Ovary (tissue), 3 donors: ENCODE measurements at regions not wholly inside any gene's neighbourhood (a gene's known extent, or its start where the extent isn't known, plus 50 kb on each side); places are given as distances from the start of the nearest gene placed in this dataset.

Experiments used
- CTCF ChIP-seq, 3 donors: fragments of 450-650 bp in 2 of 3; fragments of 200-600 bp in 1 of 3; IDR thresholded peaks; one replicate each; pipeline versions ENCODE4 v1.5.1 to v1.8.0; 2016 to 2022; ENCODE audit warnings: antibody characterized with exemption in 3 of 3, mild to moderate bottlenecking in 1 of 3
- POLR2A ChIP-seq: fragments of 450-650 bp; IDR thresholded peaks from one replicate; pipeline ENCODE4 v1.6.1; 2017; ENCODE audit warnings: antibody characterized with exemption, mild to moderate bottlenecking, moderate library complexity
- donor health status: DM: no; HTN: no; CAD: no.

GRCh38 chr12:74259199-74259598 is 278.4 kb upstream of the ATXN7L3B start:
- no peak for TF ChIP-seq CTCF (IDR thresholded peaks at IDR 0.05)
- no peak for TF ChIP-seq POLR2A
